ENCODE measurements at regions not wholly inside any gene's neighbourhood (a gene's known extent, or its start where the extent isn't known, plus 50 kb on each side); places are given as distances from the start of the nearest gene placed in this dataset.

DNA sequence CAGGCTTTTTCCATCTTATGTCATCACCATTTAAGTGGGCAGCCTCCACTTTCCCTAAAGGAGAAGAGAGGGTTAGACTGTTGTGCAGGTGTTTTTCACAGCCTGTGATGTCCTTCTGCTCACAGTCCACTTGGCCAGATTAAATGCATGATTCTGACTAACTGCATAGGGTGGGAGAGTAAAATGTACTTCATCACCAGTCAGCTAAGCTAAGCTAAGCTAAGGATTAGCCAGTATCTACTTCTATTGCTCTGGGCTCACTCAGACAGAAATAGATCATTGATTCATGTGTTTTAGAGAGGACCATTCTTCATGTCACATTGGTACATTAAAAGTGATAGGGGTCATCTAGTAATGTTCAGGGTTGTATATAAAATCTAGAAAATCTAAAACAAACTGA lies 1013.1 kb downstream of the NTRK3 start:
- Histone ChIP-seq H3K79me1 (replicated peaks; ENCODE audit: low read length, poor library complexity, severe bottlenecking) (no peaks in the 10 kb centered on the region), H3K9ac (ENCODE audit: low read length) (no peak overlapping the region), H2BK12ac (ENCODE audit: low read length in 2 of 2) (no peak overlapping the region), H2AK5ac (ENCODE audit: low read length, severe bottlenecking) (no peak overlapping the region), H3K9me3 (ENCODE audit: control insufficient read depth, low read length) (peaks cover 3% of the 10 kb centered on the region), H3K23ac (ENCODE audit: low read length in 2 of 2) (no peak overlapping the region), H3K4me3 (ENCODE audit: insufficient read depth in 1 of 2, low read depth in 1 of 2, low read length in 2 of 2) (no peak overlapping the region), H3K4ac (ENCODE audit: low read depth in 1 of 2, low read length in 2 of 2) (no peak overlapping the region), H3K4me1 (ENCODE audit: control insufficient read depth, insufficient read depth, low read depth, low read length) (no peaks in the 10 kb centered on the region), H2BK5ac (ENCODE audit: low read depth, low read length, poor library complexity, severe bottlenecking) (no peak overlapping the region), H2BK120ac (ENCODE audit: low read depth, low read length) (no peak overlapping the region), H2BK15ac (ENCODE audit: low read depth, poor library complexity, severe bottlenecking) (no peak overlapping the region), H3K18ac (ENCODE audit: low read depth in 1 of 2, low read length in 2 of 2) (no peak overlapping the region), H3K36me3 (ENCODE audit: control insufficient read depth in 1 of 2, insufficient read depth in 2 of 2, low read depth in 1 of 2, low read length in 2 of 2) (no peaks in the 10 kb centered on the region), H3K14ac (ENCODE audit: low read length in 2 of 2) (no peak overlapping the region), H4K91ac (ENCODE audit: low read length) (no peak overlapping the region), H3K4me2 (ENCODE audit: low read length, poor library complexity, severe bottlenecking) (no peak overlapping the region), H3K27me3 (ENCODE audit: control insufficient read depth in 1 of 2, insufficient read depth in 1 of 2, low read length in 2 of 2) (no peaks in the 10 kb centered on the region), H2AFZ (ENCODE audit: low read depth, low read length) (no peak overlapping the region), H4K8ac (ENCODE audit: low read length) (no peak overlapping the region), H3K27ac (ENCODE audit: low read length, poor library complexity, severe bottlenecking) (no peak overlapping the region)
- no peak for DNase-seq

DNA sequence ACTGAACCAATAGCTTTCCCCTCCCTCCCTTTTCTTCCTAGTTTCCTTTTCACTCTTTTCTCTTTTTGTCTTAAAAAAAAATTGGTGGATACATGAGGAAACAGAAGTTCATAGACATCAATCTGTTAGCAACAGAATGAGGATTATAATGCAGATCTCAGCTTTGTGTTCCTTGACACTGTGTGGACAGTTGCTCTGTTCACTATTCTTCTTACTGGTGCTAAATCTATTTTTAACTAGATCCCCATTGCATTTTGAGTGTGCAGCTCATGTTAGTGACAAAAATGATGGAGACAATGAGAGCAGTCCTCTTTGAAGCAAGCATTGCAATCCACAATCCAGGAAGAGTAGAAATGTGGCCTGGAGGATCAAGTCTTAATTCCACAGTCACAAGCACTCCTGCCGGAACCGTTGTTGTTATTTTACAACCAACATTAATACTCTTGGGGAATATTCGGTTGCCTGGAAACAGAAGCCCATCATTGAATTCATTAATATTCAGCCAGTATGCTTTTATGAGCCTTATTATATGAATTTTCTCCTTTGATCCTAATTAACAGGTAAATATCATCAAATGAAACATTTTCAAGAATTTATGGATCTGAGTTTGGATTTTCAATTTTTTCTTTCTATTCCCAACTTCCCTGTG lies 1016.8 kb downstream of the NTRK3 start:
- H2AFZ ChIP-seq (ENCODE audit: low read depth, low read length) = no peak overlapping the region
- no peaks in the 10 kb centered on the region for H3K36me3 ChIP-seq (ENCODE audit: control insufficient read depth in 1 of 2, insufficient read depth in 2 of 2, low read depth in 1 of 2, low read length in 2 of 2)
- no peak for DNase-seq
- H3K9me3 ChIP-seq (ENCODE audit: control insufficient read depth, low read length) = peaks cover 6% of the 10 kb centered on the region
- no peak overlapping the region for H3K9ac ChIP-seq (ENCODE audit: low read length)
- no peak overlapping the region for H3K23ac ChIP-seq (ENCODE audit: low read length in 2 of 2)
- H3K27me3 ChIP-seq (ENCODE audit: control insufficient read depth in 1 of 2, insufficient read depth in 1 of 2, low read length in 2 of 2) = no peaks in the 10 kb centered on the region
- no peak overlapping the region for H2BK5ac ChIP-seq (ENCODE audit: low read depth, low read length, poor library complexity, severe bottlenecking)
- no peak overlapping the region for H2BK120ac ChIP-seq (ENCODE audit: low read depth, low read length)
- H2BK15ac ChIP-seq (ENCODE audit: low read depth, poor library complexity, severe bottlenecking) = no peak overlapping the region
- no peak overlapping the region for H3K4me3 ChIP-seq (ENCODE audit: insufficient read depth in 1 of 2, low read depth in 1 of 2, low read length in 2 of 2)
- no peaks in the 10 kb centered on the region for H3K4me1 ChIP-seq (ENCODE audit: control insufficient read depth, insufficient read depth, low read depth, low read length)
- H3K79me1 ChIP-seq (replicated peaks; ENCODE audit: low read length, poor library complexity, severe bottlenecking) = no peaks in the 10 kb centered on the region
- H3K14ac ChIP-seq (ENCODE audit: low read length in 2 of 2) = no peak overlapping the region
- H4K91ac ChIP-seq (ENCODE audit: low read length) = no peak overlapping the region
- WGBS = no CpG with 5 or more reads among the region's 3 CpGs
- no peak overlapping the region for H3K4ac ChIP-seq (ENCODE audit: low read depth in 1 of 2, low read length in 2 of 2)
- no peak overlapping the region for H4K8ac ChIP-seq (ENCODE audit: low read length)
- no peak overlapping the region for H3K27ac ChIP-seq (ENCODE audit: low read length, poor library complexity, severe bottlenecking)
- H3K4me2 ChIP-seq (ENCODE audit: low read length, poor library complexity, severe bottlenecking) = no peak overlapping the region
- no peak overlapping the region for H3K18ac ChIP-seq (ENCODE audit: low read depth in 1 of 2, low read length in 2 of 2)
- no peak overlapping the region for H2BK12ac ChIP-seq (ENCODE audit: low read length in 2 of 2)
- no peak overlapping the region for H2AK5ac ChIP-seq (ENCODE audit: low read length, severe bottlenecking)

DNA sequence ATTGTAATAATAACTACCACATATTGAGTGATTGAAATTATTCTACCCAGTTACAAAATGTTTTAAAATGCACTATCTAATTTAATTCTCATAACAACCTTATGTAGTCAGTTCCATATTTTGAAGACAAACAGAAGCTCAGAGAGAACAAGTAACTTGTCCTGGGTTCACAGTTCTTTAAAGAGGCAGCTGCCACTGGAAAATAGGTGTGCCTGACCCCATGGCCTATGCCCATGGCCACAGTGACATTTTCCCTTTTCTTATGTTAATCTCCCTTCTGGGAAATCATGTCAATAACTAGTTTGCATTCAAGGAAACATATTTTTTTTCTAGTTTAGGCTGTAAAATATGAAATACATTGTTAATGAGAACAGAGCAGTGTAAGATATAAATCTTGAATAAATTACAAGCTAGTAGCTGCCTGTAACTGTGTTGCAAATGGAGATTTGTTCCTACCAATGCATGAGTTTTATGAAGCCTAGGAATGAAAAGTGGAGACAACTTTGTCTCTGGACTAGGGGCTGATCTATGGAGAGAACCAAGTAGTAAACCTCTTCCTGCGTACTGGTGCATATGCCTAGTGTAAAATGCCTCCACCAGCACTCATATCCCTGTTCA lies 1018.0 kb downstream of the NTRK3 start:
- H4K91ac ChIP-seq (ENCODE audit: low read length) = no peak overlapping the region
- H3K36me3 ChIP-seq (ENCODE audit: control insufficient read depth in 1 of 2, insufficient read depth in 2 of 2, low read depth in 1 of 2, low read length in 2 of 2) = no peaks in the 10 kb centered on the region
- H3K4me2 ChIP-seq (ENCODE audit: low read length, poor library complexity, severe bottlenecking) = no peak overlapping the region
- no peak overlapping the region for H2BK12ac ChIP-seq (ENCODE audit: low read length in 2 of 2)
- H3K79me1 ChIP-seq (replicated peaks; ENCODE audit: low read length, poor library complexity, severe bottlenecking) = no peaks in the 10 kb centered on the region
- H2BK120ac ChIP-seq (ENCODE audit: low read depth, low read length) = no peak overlapping the region
- H3K27me3 ChIP-seq (ENCODE audit: control insufficient read depth in 1 of 2, insufficient read depth in 1 of 2, low read length in 2 of 2) = no peaks in the 10 kb centered on the region
- H3K14ac ChIP-seq (ENCODE audit: low read length in 2 of 2) = no peak overlapping the region
- no peak overlapping the region for H2AK5ac ChIP-seq (ENCODE audit: low read length, severe bottlenecking)
- H3K9me3 ChIP-seq (ENCODE audit: control insufficient read depth, low read length) = peaks cover 6% of the 10 kb centered on the region
- no peak overlapping the region for H2BK5ac ChIP-seq (ENCODE audit: low read depth, low read length, poor library complexity, severe bottlenecking)
- no peak for DNase-seq
- no peak overlapping the region for H2BK15ac ChIP-seq (ENCODE audit: low read depth, poor library complexity, severe bottlenecking)
- H3K4me1 ChIP-seq (ENCODE audit: control insufficient read depth, insufficient read depth, low read depth, low read length) = no peaks in the 10 kb centered on the region
- H3K4ac ChIP-seq (ENCODE audit: low read depth in 1 of 2, low read length in 2 of 2) = no peak overlapping the region
- H3K27ac ChIP-seq (ENCODE audit: low read length, poor library complexity, severe bottlenecking) = no peak overlapping the region
- H3K4me3 ChIP-seq (ENCODE audit: insufficient read depth in 1 of 2, low read depth in 1 of 2, low read length in 2 of 2) = no peak overlapping the region
- no peak overlapping the region for H3K18ac ChIP-seq (ENCODE audit: low read depth in 1 of 2, low read length in 2 of 2)
- no peak overlapping the region for H2AFZ ChIP-seq (ENCODE audit: low read depth, low read length)
- WGBS = 83% methylated on average over 1 of the region's 1 CpG
- H4K8ac ChIP-seq (ENCODE audit: low read length) = no peak overlapping the region
- H3K23ac ChIP-seq (ENCODE audit: low read length in 2 of 2) = no peak overlapping the region
- no peak overlapping the region for H3K9ac ChIP-seq (ENCODE audit: low read length)

DNA sequence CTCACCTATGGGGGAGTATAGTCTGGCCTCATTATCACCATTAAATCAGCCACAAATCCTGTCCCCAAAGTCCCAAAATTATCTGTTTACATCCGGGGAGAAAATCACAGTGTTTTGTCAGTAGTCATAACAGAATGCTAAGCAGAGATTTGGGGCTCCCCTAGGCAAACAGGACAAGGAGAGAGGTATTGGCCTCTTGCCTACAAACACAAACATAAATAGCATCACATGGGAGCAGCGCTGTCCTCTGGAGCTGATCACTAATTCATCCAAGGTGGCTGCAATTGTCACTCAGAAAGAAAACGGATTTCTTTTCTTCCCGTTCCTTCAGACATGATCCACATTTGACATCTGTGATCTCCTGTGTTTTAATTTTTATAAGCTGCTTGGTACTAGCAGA lies 1028.1 kb downstream of the NTRK3 start:
- WGBS = 53% methylated on average over 2 of the region's 4 CpGs
- DNase-seq = no peak
- Histone ChIP-seq H3K79me1 (replicated peaks; ENCODE audit: low read length, poor library complexity, severe bottlenecking) (no peaks in the 10 kb centered on the region), H2AK5ac (ENCODE audit: low read length, severe bottlenecking) (no peak overlapping the region), H2BK12ac (ENCODE audit: low read length in 2 of 2) (no peak overlapping the region), H3K9me3 (ENCODE audit: control insufficient read depth, low read length) (no peaks in the 10 kb centered on the region), H3K27me3 (ENCODE audit: control insufficient read depth in 1 of 2, insufficient read depth in 1 of 2, low read length in 2 of 2) (no peaks in the 10 kb centered on the region), H3K4me1 (ENCODE audit: control insufficient read depth, insufficient read depth, low read depth, low read length) (no peaks in the 10 kb centered on the region), H3K9ac (ENCODE audit: low read length) (no peak overlapping the region), H3K4me2 (ENCODE audit: low read length, poor library complexity, severe bottlenecking) (no peak overlapping the region), H4K91ac (ENCODE audit: low read length) (no peak overlapping the region), H3K36me3 (ENCODE audit: control insufficient read depth in 1 of 2, insufficient read depth in 2 of 2, low read depth in 1 of 2, low read length in 2 of 2) (no peaks in the 10 kb centered on the region), H3K27ac (ENCODE audit: low read length, poor library complexity, severe bottlenecking) (no peak overlapping the region), H3K14ac (ENCODE audit: low read length in 2 of 2) (no peak overlapping the region), H4K8ac (ENCODE audit: low read length) (no peak overlapping the region), H2AFZ (ENCODE audit: low read depth, low read length) (no peak overlapping the region), H2BK120ac (ENCODE audit: low read depth, low read length) (peak overlapping the region; percentile 27), H3K18ac (ENCODE audit: low read depth in 1 of 2, low read length in 2 of 2) (no peak overlapping the region), H3K4me3 (ENCODE audit: insufficient read depth in 1 of 2, low read depth in 1 of 2, low read length in 2 of 2) (no peak overlapping the region), H3K23ac (ENCODE audit: low read length in 2 of 2) (no peak overlapping the region), H2BK5ac (ENCODE audit: low read depth, low read length, poor library complexity, severe bottlenecking) (no peak overlapping the region), H2BK15ac (ENCODE audit: low read depth, poor library complexity, severe bottlenecking) (no peak overlapping the region), H3K4ac (ENCODE audit: low read depth in 1 of 2, low read length in 2 of 2) (no peak overlapping the region)
